Lung microvascular endothelial cell (primary cell): ENCODE measurements at regions not wholly inside any gene's neighbourhood (a gene's known extent, or its start where the extent isn't known, plus 50 kb on each side); places are given as distances from the start of the nearest gene placed in this dataset.

Source experiments
- DNase-seq, 2 donors: peaks; one replicate each; pipeline versions ENCODE4 v3.0.0 to v3.0.0-alpha.2; 2010; ENCODE audit warnings: low read depth in 2 of 2

DNA sequence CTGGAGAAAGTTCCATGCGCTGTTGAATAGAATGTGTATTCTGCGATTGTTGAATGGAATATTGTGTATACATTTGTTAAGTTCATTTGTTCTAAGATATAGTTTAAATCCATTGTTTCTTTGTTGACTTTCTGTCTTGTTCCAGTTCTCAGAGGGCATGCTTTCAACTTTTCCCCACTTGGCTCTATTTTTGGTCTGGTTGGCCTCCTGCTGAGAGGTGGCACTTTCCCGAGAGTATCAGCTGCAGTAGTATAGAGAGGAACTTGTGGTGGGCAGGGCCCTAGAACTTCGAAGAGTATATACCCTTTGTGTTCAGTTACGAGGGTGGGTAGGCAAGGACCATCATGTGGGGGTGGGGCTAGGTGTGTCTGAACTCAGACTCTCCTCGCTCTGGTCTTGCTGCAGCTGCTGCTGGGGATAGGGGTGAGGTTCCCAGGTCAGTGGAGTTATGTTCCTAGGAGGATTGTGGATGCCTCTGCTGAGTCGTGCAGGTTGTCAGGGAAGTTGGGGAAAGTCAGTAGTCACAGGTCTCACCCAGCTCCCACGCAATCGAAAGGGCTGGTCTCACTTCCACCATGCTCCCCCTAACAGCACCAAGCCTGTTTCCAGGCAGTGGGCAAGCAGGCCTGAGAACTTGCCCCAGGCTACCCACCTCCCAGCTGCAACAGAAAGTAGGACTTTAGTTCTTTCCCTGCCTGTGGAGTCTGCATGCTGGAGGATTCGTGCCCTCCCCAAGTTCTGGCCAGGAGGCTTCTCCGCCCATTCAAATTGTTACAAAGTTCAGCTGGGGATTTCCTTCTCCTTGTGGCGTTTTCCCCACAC, 118.9 kb upstream of the SSTR4 start:
- no peak for DNase-seq

DNA sequence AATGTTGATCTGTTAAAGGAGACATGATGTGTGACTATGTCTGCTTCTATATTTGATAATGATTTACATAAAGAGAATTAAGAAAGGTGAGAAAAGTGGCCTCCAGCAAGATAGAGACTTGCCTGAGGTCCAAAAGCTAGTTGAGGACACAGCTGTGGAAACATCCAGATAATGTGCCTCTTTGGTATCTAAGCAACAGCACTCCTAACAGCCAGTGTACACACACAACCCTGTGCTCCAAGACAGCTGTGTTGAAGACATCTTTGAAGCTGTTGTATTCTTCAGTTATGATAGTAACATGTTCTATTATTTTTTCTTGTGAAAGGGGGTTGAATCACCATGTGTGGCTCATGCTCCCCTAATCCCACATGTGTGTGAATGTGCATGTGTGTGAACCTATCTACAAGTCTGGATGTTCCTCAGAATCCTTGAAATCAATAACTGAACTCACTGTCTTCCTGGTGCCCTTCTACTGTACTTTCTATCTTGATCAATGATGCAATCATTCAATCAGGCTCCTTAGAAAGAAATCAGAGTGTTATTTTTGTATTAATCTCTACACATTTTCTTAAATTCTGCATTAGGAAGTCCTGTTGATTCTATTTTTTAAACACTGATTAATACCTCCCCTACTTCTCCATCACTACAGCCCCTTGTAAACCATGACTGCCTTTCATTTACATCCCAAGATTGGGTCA, 116.7 kb upstream of the SSTR4 start:
- peak in 1 of 2 donors; percentile 52 for DNase-seq

DNA sequence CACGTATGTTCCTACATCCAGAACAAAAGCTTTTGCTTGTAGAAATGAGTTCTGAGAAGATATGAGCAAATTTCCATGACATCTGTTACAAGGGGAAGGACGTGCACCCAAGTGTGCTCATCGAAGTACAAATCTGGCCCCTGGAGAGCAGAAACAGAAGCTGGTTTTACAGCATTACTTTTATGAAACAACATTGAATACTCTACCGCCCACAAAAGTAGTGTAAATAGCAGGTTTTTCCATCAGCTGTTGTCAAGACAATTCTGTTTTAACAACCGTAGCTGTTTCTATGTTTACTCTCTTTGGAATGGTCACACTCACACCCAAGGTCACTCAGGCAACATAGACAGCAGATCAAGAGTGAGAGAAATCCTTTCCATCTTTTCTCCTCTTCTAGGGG, 114.2 kb upstream of the SSTR4 start:
- no peak for DNase-seq

DNA sequence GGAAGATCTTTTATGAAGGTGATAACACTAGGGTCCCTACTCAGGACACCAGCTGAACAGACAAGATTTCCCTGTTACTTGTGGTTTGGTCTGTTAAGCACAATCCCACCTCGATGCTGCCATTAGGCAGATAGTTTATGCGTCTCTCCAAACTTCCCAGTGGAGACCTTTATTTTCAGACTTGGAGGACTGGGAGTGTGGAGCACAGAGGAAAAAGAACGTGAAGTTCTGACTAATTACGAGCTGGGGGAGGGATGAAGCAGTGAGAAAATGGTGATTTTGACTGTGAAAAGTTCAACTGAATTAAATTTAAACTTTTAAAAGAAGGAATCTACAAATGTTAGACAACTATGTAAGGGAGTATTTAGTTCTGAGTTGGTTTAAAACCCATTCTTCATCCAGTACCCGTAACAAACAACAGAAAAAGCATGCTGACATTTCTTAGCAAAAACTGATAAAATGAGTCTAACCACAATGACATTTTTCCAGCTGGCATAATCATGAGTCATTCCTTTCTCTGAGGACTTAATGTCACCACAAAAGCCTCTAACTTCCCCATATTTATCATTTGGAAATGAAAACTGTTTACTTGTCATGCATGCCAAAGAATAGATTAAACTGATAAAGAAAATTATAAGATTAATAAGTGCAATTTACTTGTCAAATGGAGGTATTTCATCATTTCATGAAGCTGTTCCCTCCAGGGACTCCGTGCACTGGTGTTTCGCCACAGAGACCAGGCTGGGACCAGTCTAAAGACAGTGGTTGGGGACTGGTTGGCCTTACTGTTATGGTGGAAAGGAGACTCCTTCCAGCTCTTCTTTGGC, 113.3 kb upstream of the SSTR4 start:
- peak; percentile 11 to 88 for DNase-seq

DNA sequence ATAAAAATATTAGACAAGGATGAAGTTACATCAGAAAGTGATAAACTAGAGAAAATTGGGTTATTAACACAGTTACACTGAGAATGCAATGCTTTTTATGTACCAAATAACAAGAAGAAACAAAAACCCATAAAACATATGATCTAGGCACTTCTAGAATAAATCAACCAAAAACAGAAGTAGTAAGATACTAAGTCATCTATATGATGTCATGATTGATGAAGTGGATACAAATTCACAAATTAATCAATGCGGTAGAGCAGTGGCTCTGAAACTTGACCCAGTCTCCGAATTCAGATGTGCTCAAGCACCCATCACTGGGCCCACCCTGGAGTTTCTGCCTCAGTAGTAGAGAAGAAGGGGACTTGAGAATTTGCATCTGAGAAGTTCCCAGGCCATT, 112.1 kb upstream of the SSTR4 start:
- no peak for DNase-seq

DNA sequence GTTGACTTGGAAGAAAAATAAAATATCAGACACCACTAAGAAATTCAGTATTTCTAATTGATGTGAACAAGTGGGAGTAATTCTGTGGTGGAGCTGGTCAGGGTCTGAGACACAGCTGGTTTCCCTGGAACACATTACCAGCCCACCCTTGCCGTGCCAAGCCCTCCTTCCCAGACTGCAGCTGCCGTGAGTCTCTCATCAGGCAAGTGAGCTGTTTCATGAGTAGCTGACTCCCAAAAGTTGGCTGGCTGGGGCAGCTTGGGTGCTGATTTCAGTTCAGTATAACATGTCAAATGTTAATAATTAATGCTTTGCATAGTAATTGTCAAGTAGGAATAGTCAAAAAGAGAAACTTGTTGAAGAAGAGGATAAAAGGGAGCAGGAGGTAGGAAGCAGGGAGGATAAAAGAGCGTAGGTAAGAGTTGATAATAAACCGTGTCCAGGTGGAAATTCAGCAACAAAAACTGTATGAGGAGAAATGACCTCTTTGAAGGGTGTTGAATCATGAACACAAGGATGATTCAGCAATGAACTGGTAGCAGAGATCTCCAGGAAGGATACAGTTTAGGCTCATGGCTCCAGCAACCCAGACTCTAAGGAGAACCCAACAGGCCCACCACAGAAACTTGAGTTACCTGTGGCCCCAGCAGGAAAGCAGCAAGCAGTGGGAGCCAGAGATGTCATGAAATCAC, 110.9 kb upstream of the SSTR4 start:
- DNase-seq: peak in 1 of 2 donors; percentile 20

DNA sequence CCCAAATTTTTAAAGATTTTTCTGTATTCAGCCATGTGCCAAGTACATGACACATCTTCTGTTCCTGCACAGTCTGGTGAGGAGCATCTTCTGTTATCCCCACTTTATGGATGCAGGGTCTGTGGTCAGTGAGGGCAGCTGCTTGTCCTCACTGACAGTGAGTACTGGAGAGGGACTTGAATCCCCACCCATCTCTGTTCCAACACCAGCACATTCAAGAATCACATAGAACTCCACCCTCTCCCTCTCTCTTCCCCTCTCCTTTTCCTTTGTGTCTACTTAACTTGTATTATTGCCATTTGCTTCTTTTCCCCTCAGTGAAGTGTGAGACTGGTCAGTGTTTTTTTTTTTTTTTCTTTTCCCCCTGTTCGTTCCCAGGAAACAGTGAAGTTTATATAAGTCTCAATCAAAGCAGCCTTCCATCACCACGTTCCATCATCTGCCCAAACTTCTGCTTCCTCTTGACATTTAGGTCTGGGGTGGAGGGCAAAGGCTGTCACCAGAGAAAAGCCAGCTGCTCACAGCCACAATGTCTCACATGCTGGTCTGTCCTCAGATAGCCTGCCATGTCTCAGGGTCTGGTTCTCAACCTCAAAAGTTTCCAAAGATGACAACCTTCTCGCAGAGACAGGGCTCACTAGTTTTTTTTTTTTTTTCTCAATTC, 110.0 kb upstream of the SSTR4 start:
- DNase-seq: no peak

DNA sequence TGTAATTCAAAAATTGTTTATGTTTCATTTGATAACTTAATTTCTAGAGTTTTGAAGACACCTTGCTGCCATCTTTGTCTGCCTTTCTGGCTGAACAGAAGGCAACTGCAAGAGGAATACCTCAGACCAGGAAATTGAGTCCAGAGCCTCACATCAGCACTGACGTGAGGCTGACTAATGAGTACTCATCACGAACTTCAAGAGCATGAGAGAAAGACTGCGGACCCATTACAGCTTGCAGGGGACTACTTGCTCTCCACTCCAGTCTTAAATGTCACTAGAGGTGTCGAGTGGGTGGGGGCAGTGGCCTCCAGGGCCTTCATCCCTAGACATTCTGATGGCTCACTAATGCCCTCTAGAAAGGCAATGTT, 109.5 kb upstream of the SSTR4 start:
- peak in 1 of 2 donors; percentile 71 for DNase-seq

DNA sequence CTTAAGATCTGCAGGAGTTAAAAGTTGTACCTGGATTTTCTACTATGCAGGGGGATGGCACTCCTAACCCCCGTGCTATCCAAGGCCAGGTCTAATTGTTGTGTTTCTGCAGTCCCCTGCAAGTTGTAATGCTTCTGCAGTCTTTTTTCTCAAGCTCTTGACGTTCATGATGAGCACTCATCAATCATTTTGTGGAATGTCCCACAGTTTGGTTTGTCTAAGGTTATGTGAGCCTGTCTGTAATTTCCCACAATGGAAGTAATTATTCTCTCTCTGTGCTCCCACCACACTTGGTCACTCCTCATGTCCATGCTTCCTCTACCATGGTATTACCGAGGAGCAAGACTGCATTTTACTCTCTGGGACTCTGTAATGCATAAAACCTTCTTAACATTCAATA, 107.6 kb upstream of the SSTR4 start:
- DNase-seq: no peak

DNA sequence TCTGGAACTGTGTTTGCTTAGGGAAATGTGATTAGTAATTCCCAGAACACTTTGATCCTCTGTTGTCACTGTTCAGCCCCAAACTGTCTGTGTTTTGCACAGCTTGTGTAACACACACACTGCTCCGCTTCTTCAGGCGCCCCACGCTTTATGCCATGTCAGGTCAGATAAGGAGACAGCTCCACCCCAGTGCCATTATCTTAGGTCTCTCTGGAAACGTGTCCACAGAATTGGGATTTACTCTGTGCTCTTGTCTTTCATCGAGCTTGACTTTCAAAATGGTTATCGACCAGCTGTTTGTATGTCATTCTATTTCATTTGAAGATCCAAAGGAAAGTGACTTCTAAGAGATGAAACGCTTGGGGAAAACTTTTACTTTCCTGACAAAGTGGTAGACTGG, 106.4 kb upstream of the SSTR4 start:
- DNase-seq: no peak

DNA sequence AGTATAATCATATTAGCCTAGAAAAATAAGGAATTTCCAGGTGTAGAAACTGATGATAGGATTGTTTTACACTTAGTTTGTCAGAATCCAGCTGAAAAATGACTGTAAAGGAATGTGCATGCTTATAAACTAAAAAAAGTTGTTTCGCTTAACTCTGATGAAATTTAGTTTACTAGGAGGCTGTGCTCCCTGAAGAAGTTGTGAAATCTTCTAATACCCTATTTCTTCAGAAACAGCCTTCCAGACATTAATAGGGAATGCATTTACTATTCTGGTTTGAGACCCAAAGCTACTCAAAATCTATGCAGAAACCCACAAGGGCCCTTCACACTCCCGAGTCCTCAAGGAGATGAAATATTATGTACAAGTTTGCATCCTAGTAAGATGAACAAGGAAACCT, 105.5 kb upstream of the SSTR4 start:
- no peak for DNase-seq

DNA sequence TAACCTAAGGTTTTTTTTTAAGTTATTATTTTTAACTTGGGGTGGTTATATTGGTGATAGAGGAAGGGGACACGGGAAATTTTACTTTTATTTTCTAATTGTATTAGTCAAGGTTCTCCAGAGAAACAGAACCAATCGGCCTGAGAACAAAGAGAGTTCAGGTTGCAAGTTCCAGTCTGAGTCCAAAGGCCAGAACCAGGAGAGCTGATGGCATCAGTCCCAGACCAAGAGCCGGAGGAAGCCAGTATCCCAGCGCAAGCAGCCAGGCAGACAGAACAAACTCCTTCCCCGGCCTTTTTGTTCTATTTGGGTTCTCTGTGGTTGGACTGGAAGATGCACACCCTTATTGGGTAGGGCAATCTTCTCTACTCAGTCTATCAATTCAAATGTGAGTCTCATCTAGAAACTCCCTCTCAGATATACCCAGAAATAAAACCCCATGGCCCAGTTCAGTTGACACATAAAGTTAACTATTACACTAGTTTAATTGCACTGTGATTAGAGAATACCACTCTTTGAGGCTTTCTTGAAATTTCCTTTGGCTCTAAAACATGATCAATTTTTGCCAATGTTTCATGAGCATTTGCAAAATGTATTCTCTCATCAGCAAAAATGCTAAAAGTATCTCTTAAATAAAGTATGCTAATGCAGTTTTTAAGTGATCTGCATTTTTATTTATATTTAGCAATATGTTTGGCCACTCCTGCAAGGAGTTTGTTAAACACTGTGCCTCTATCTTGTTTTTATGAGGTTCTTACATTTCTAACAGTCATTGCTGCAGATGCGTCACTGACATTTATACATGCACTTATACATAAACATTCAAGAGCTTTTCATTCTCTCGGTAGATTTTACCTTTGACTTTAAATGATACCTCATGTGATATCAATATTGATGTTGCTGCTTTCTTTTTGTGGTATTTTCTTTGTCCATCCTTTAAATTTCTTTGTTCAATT, 103.2 kb upstream of the SSTR4 start:
- DNase-seq: no peak

DNA sequence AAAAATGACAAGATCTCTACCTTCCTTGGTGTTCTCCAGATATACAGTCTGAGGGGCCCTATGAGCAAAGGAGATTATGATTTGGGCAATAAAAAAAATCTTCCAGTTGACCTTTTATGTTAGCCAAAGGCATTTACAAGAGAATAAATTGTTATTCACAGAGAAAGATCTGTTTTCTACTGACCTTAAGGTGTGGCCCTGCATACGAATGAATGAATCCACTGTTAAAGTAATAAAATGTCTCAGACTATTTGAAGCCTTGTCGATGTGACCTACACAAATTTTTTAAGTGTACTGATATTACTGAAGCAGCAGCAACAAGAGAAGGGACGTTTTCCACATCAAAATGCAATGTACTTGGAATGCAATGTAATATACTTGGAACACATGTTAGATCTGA, 95.9 kb upstream of the SSTR4 start:
- DNase-seq: no peak

DNA sequence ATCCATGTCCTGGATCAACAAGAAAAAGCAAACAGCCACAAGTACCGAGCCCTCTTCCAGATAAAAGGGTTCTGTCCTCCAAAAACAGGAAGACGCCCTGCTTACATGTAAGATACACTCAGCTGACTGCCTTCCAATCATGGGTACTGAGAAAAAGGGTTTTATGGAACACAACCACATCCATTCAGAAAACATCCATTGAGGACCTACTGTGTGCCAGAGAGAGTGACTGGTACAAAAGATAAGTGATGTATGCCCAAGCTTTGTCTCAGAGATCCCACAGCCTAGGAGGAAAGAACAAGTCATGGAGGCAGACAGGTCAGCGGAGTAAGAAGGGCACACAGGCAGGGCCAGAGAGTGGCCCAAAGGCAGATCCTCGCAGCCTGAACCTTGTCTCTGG, 94.8 kb upstream of the SSTR4 start:
- no peak for DNase-seq

DNA sequence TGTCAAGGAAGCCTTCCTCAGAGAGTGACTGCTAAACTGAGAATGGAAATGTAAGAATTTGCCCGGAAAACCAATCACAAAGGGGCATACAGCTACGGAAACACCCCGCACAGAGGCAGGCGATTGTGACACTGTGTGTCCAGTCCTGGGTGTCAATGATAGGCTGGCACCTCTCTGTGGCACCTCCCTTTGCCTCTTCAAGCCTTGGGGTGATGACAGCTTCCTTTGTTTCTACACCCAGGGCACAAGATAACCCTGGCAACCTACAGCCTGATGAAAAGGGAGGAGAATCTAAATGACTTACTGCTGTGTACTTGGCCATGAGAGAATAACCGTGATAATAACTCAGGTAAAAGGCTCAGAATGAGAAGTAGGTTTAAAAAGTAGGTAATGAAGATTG, 93.6 kb upstream of the SSTR4 start:
- DNase-seq: no peak

DNA sequence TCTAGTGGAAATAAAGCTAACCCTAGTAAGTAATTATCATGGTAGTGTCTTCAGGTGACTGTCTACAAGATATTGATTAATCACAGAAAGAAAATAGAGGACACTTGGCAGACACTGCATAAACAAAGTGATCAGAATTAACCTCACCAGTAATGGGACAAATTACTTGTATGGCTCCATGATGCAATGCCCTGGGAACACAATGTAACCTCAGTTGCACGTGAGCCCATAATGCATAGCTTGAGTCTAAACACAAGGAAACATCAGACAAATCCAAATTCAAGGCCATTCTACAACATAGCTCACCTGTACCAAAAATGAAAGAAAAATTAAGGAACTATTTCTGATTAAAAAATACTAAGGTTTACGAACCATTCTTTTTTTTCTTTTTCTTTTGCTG, 92.4 kb upstream of the SSTR4 start:
- no peak for DNase-seq

DNA sequence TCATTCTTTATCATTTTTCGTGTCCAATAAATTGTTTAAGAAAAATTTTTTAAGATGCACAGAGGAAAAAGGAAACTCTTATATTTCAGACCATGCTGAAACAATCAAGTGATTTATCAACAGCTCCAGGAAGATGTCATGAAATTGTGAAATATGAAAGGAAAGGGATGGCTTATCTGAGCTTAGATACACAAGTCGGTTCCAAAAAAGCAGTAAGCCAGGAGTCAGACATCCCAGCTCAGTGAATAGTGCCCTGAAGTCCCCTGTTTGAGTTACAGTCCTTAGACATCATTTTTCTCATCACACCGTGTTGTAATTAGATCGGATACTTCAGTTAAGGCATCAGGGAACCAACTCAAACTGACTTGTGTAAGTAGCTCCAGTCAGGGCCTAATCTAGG, 91.0 kb upstream of the SSTR4 start:
- peak in 1 of 2 donors; percentile 48 for DNase-seq

DNA sequence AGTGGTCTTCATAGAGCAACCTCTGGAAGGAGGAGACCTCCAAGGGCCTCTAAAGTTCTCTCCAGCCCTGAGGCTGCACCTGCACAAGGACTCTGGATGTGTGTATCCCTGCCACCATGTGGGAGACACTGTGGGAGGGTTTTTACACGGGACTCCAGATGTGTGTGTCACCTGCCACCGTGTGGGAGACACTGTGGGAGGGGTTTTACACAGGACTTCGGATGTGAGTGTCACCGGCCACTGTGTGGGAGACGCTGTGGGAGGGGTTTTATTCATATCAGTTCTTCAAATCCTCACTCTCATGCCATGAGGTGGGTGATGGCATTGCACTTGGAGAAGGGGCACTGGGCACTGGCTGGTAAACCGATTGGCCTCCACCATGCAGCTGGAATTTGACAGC, 90.2 kb upstream of the SSTR4 start:
- no peak for DNase-seq

DNA sequence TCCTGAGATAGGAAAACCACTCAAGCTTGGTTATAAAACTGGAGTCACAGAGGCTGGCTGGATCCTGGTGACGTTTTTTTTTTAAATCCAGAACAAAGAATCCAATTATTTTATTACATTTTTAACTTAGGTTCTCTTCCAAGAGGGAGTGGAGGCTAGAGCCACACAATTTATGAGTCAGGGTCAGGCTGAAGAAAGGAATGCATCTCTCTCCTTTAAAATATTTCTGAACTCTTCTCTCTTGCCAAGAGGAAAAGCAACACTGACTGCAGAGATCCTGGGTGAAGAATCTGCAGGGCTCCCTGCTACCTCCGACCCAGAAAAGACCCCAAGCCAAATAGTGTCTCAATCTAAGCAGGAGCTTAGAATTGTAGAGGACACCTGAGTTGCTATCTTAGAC, 88.5 kb upstream of the SSTR4 start:
- DNase-seq: no peak
